IPS-18c (cell line): ENCODE measurements at regions not wholly inside any gene's neighbourhood (a gene's known extent, or its start where the extent isn't known, plus 50 kb on each side); places are given as distances from the start of the nearest gene placed in this dataset.

ENCODE experiments used
- H3K4me3 ChIP-seq: 2 replicates; pipeline ENCODE4 v1.7.0; 2013; ENCODE audit warnings: low read depth, mild to moderate bottlenecking, low read length, moderate library complexity; ENCODE audit not compliant: insufficient read depth
- H3K9me3 ChIP-seq: one replicate; pipeline ENCODE4 v1.6.1; 2013; ENCODE audit warnings: mild to moderate bottlenecking, low read length, moderate library complexity; ENCODE audit not compliant: control insufficient read depth, insufficient read depth

- H3K4me3 ChIP-seq: no peak overlapping the region
- no peaks in the 10 kb centered on the region for H3K9me3 ChIP-seq
Observed at GRCh38 chr3:187987187-187987586, 166.8 kb upstream of the LPP start.

- H3K4me3 ChIP-seq: no peak overlapping the region
- H3K9me3 ChIP-seq: no peaks in the 10 kb centered on the region
Observed at GRCh38 chr3:187987924-187988323, 166.0 kb upstream of the LPP start.

- peak overlapping the region; percentile 50 for H3K4me3 ChIP-seq
- H3K9me3 ChIP-seq: no peaks in the 10 kb centered on the region
Observed at GRCh38 chr3:187989575-187990153, 164.3 kb upstream of the LPP start.

- H3K4me3 ChIP-seq: no peak overlapping the region
- no peaks in the 10 kb centered on the region for H3K9me3 ChIP-seq
Observed at GRCh38 chr3:187992609-187993008, 161.3 kb upstream of the LPP start.

GRCh38 chr3:187994221-187995042 lies 159.5 kb upstream of the LPP start:
- no peaks in the 10 kb centered on the region for H3K9me3 ChIP-seq
- no peak overlapping the region for H3K4me3 ChIP-seq

- H3K9me3 ChIP-seq: no peaks in the 10 kb centered on the region
- H3K4me3 ChIP-seq: no peak overlapping the region
Observed at GRCh38 chr3:187995043-187995400, 158.9 kb upstream of the LPP start.

- Histone ChIP-seq H3K4me3 (no peak overlapping the region), H3K9me3 (no peaks in the 10 kb centered on the region)
Observed at GRCh38 chr3:187995667-187996066, 158.3 kb upstream of the LPP start.

GRCh38 chr3:187996609-187997008 lies 157.3 kb upstream of the LPP start:
- no peak overlapping the region for H3K4me3 ChIP-seq
- no peaks in the 10 kb centered on the region for H3K9me3 ChIP-seq

- H3K9me3 ChIP-seq: no peaks in the 10 kb centered on the region
- no peak overlapping the region for H3K4me3 ChIP-seq
Observed at GRCh38 chr3:187997490-187997889, 156.5 kb upstream of the LPP start.

GRCh38 chr3:187997946-187998561 lies 155.9 kb upstream of the LPP start:
- Histone ChIP-seq H3K4me3 (no peak overlapping the region), H3K9me3 (no peaks in the 10 kb centered on the region)

GRCh38 chr3:187998611-187999010 lies 155.3 kb upstream of the LPP start:
- H3K4me3 ChIP-seq: no peak overlapping the region
- H3K9me3 ChIP-seq: no peaks in the 10 kb centered on the region

- no peak overlapping the region for H3K4me3 ChIP-seq
- H3K9me3 ChIP-seq: no peaks in the 10 kb centered on the region
Observed at GRCh38 chr3:187999821-188000220, 154.1 kb upstream of the LPP start.

GRCh38 chr3:188000361-188000861 lies 153.5 kb upstream of the LPP start:
- no peak overlapping the region for H3K4me3 ChIP-seq
- H3K9me3 ChIP-seq: no peaks in the 10 kb centered on the region

- no peaks in the 10 kb centered on the region for H3K9me3 ChIP-seq
- H3K4me3 ChIP-seq: no peak overlapping the region
Observed at GRCh38 chr3:188001093-188001492, 152.9 kb upstream of the LPP start.

GRCh38 chr3:188001926-188002325 lies 152.0 kb upstream of the LPP start:
- H3K4me3 ChIP-seq: no peak overlapping the region
- H3K9me3 ChIP-seq: no peaks in the 10 kb centered on the region

GRCh38 chr3:188002626-188003138 lies 151.3 kb upstream of the LPP start:
- no peak overlapping the region for H3K4me3 ChIP-seq
- no peaks in the 10 kb centered on the region for H3K9me3 ChIP-seq

GRCh38 chr3:188003188-188004171 lies 150.5 kb upstream of the LPP start:
- Histone ChIP-seq H3K4me3 (no peak overlapping the region), H3K9me3 (no peaks in the 10 kb centered on the region)
